Lung (tissue), 11 donors: ENCODE measurements at regions not wholly inside any gene's neighbourhood (a gene's known extent, or its start where the extent isn't known, plus 50 kb on each side); places are given as distances from the start of the nearest gene placed in this dataset.

Experiments used
- ATAC-seq: fragments of 200-7000 bp; cut with Tn5 transposase; one replicate; pipeline ENCODE4 v1.9.1; 2020; ENCODE audit warnings: moderate number of reproducible peaks; ENCODE audit not compliant: insufficient read depth, low FRiP score
- DNase-seq, 3 donors: peaks; one replicate each; pipeline ENCODE4 v3.0.0-alpha.2; 2013 to 2017
- H3K27ac ChIP-seq, 2 donors: one replicate each; pipeline ENCODE4 v1.5.1; 2013; ENCODE audit warnings: mild to moderate bottlenecking in 2 of 2, moderate library complexity in 2 of 2, control low read depth in 1 of 2, inconsistent platforms in 1 of 2, low read depth in 1 of 2, low read length in 1 of 2
- H3K27me3 ChIP-seq, 3 donors: one replicate each; pipeline ENCODE4 v1.5.1; 2013; ENCODE audit warnings: low read length in 2 of 3; ENCODE audit not compliant: control insufficient read depth in 3 of 3, insufficient read depth in 3 of 3
- H3K36me3 ChIP-seq, 4 donors: one replicate each; pipeline ENCODE4 v1.5.1; 2013; ENCODE audit warnings: low read length in 4 of 4, mild to moderate bottlenecking in 1 of 4, moderate library complexity in 1 of 4; ENCODE audit not compliant: control insufficient read depth in 4 of 4, insufficient read depth in 4 of 4
- H3K4me1 ChIP-seq, 5 donors: one replicate each; pipeline ENCODE4 v1.5.1; 2013; ENCODE audit warnings: low read length in 5 of 5, mild to moderate bottlenecking in 2 of 5, moderate library complexity in 1 of 5; ENCODE audit not compliant: control insufficient read depth in 5 of 5, insufficient read depth in 5 of 5
- H3K4me3 ChIP-seq: one replicate; pipeline ENCODE4 v1.5.1; 2013; ENCODE audit warnings: mild to moderate bottlenecking, control low read depth, moderate library complexity
- H3K9ac ChIP-seq, 2 donors: one replicate each; pipeline ENCODE4 v1.5.1; 2013; ENCODE audit warnings: low read length in 2 of 2, control low read depth in 1 of 2; ENCODE audit not compliant: insufficient read depth in 1 of 2
- H3K9me3 ChIP-seq, 4 donors: one replicate each; pipeline ENCODE4 v1.5.1; 2013; ENCODE audit warnings: low read length in 3 of 4, mild to moderate bottlenecking in 1 of 4, moderate library complexity in 1 of 4; ENCODE audit not compliant: control insufficient read depth in 4 of 4, insufficient read depth in 3 of 4
- WGBS, 2 donors: extraction: QIAGEN DNeasy Blood & Tissue Kit; methylation state at CpG; one replicate each; pipeline ENCODE4 v1.1.7; 2013; 5-methylcytosine and 5-hydroxymethylcytosine counted together
- TF ChIP-seq, protein P1 (sequence below): IDR thresholded peaks from 2 replicates; pipeline ENCODE4 v1.5.1; 2012; ENCODE audit warnings: mild to moderate bottlenecking; ENCODE audit errors: control extremely low read depth, extremely low read depth
- donor health status: control.
- donor health status: control.
- donor health status: Bipolar disorder and iron deficiency.
- donor health status: healthy.
- donor health status: DM: yes; HTN: yes; CAD: no.

DNA sequence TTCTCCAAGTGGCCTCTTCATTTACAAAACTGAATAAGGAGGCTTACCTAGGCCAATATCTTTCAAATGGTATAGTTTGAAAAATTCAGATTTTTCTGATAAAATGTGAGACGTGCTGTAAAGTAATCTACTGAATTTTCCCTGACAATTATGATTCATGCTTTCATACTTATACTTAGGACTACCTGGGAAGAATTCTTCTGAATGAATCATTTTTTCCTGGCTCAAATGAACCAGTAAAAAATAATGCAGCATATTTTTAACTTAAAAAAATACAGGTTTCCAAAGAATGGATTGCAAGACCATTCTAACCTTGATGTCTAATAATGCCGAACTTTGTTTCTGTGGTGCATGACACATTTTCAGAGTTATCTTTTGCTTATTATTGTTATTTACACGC lies 375.4 kb downstream of the ZNF674 start:
- TF ChIP-seq, protein P1, sequence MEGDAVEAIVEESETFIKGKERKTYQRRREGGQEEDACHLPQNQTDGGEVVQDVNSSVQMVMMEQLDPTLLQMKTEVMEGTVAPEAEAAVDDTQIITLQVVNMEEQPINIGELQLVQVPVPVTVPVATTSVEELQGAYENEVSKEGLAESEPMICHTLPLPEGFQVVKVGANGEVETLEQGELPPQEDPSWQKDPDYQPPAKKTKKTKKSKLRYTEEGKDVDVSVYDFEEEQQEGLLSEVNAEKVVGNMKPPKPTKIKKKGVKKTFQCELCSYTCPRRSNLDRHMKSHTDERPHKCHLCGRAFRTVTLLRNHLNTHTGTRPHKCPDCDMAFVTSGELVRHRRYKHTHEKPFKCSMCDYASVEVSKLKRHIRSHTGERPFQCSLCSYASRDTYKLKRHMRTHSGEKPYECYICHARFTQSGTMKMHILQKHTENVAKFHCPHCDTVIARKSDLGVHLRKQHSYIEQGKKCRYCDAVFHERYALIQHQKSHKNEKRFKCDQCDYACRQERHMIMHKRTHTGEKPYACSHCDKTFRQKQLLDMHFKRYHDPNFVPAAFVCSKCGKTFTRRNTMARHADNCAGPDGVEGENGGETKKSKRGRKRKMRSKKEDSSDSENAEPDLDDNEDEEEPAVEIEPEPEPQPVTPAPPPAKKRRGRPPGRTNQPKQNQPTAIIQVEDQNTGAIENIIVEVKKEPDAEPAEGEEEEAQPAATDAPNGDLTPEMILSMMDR: no peak
- H3K27me3 ChIP-seq: peaks cover 2 to 3% (median 3%) of the 10 kb centered on the region in 3 donors
- H3K9ac ChIP-seq: no peak overlapping the region
- H3K36me3 ChIP-seq: no peaks in the 10 kb centered on the region
- H3K9me3 ChIP-seq: peaks cover 0 to 2% (median 0%) of the 10 kb centered on the region in 4 donors
- ATAC-seq: no peak
- WGBS, 2 donors: 66 to 93% methylated on average over 3 of the region's 3 CpGs
- no peak overlapping the region for H3K4me3 ChIP-seq
- H3K27ac ChIP-seq: no peak overlapping the region
- DNase-seq: no peak
- peaks cover 0 to 3% (median 0%) of the 10 kb centered on the region in 5 donors for H3K4me1 ChIP-seq

DNA sequence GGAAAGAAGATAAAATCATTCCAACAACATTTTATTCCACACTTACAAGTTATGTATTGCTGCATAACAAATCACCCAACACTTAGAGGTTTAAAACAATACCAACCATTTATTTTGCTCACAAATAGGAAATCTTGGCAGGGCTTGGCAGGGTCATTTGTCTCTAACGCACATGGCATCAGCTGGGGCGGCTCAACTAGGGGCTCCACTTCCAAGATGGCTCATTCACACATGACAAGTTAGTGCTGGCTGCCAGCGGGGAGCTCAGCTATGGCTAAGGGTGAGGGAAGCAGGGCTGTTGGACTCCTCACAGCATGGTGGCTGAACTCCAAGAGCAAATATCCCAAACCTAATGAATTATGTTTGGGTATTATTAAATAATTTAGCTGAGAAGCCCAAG lies 377.0 kb downstream of the ZNF674 start:
- peak; percentile 81 to 91 (median 90) for DNase-seq
- H3K9me3 ChIP-seq: peaks cover 0 to 2% (median 0%) of the 10 kb centered on the region in 4 donors
- no peak overlapping the region for H3K4me3 ChIP-seq
- H3K36me3 ChIP-seq: no peaks in the 10 kb centered on the region
- no peak for ATAC-seq
- TF ChIP-seq, protein P1: no peak
- peaks cover 0 to 3% (median 0%) of the 10 kb centered on the region in 5 donors for H3K4me1 ChIP-seq
- 63 to 84% methylated on average over 3 of the region's 3 CpGs for WGBS, 2 donors
- H3K27me3 ChIP-seq: peaks cover 3% of the 10 kb centered on the region in 3 donors
- H3K27ac ChIP-seq: no peak overlapping the region
- H3K9ac ChIP-seq: no peak overlapping the region

DNA sequence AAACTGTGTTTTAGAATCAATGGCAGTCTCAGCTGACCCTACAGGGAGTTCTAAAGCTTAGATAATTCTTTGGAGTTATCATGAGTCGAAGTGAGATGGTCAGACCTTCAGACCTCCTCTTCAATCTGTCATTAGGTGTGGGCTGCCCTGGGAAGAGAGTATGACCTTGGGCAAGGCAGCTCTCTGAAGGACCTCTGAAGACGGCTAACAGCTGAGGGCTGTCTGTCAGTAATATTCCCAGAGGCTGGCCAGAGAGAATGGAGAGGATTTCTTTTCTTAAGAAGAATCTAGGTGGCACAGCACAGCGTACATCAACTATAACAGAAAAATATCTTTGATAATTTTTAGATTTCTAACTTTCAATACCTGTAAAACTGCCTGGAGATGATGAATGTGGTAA lies 379.4 kb downstream of the ZNF674 start:
- no peak overlapping the region for H3K9ac ChIP-seq
- H3K27me3 ChIP-seq: peaks cover 3 to 9% (median 3%) of the 10 kb centered on the region in 3 donors
- WGBS, 2 donors: 69 to 93% methylated on average over 3 of the region's 3 CpGs
- no peaks in the 10 kb centered on the region for H3K9me3 ChIP-seq
- TF ChIP-seq, protein P1: no peak
- no peaks in the 10 kb centered on the region for H3K36me3 ChIP-seq
- DNase-seq (no peak), ATAC-seq (no peak)
- H3K4me3 ChIP-seq: no peak overlapping the region
- peaks cover 0 to 3% (median 0%) of the 10 kb centered on the region in 5 donors for H3K4me1 ChIP-seq
- H3K27ac ChIP-seq: no peak overlapping the region

DNA sequence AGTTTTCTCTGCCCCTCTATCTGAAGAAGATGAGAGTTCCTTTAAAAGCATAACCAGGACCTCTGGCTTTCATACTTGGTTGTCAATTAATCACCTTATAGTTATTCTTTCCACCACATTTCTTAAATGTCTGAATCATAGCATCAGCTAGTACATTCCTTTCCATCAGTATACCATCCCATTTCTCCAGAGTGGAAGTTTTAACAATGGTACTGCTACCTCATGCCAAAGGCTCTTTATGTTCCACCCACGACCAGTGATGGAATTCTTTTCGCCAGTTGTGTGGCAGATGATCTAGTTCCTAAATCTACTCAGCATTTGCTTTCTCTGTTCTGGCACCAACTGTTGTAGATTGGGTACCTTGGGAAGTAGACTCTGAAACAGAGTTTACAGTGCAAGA lies 379.8 kb downstream of the ZNF674 start:
- Histone ChIP-seq H3K36me3 (no peaks in the 10 kb centered on the region), H3K9ac (no peak overlapping the region), H3K4me1 (peaks cover 0 to 3% (median 0%) of the 10 kb centered on the region in 5 donors), H3K27me3 (peaks cover 3 to 9% (median 3%) of the 10 kb centered on the region in 3 donors), H3K9me3 (no peaks in the 10 kb centered on the region), H3K27ac (no peak overlapping the region), H3K4me3 (no peak overlapping the region)
- WGBS, 2 donors: 72 to 86% methylated on average over 2 of the region's 2 CpGs
- DNase-seq (no peak), ATAC-seq (no peak)
- TF ChIP-seq, protein P1: no peak
